Suprapubic skin (tissue), 4 donors: ENCODE measurements at regions not wholly inside any gene's neighbourhood (a gene's known extent, or its start where the extent isn't known, plus 50 kb on each side); places are given as distances from the start of the nearest gene placed in this dataset.

Experiments used
- EP300 ChIP-seq: sonication (generic); formaldehyde crosslinking; IDR thresholded peaks from one replicate; pipeline ENCODE4 v1.6.1; 2017; ENCODE audit warnings: antibody characterized with exemption
- POLR2AphosphoS5 ChIP-seq, 3 donors: sonication (generic); formaldehyde crosslinking; IDR thresholded peaks; one replicate each; pipeline ENCODE4 v1.6.1; 2017; ENCODE audit warnings: antibody characterized with exemption in 3 of 3
- TF ChIP-seq, protein P1 (sequence below), 2 donors: fragments of 200-600 bp in 1 of 2; fragments of 450-650 bp in 1 of 2; sonication (generic) in 1 of 2; IDR thresholded peaks; one replicate each; pipeline ENCODE4 v1.5.1; 2016 to 2019; ENCODE audit warnings: antibody characterized with exemption in 2 of 2, mild to moderate bottlenecking in 1 of 2, moderate library complexity in 1 of 2

DNA sequence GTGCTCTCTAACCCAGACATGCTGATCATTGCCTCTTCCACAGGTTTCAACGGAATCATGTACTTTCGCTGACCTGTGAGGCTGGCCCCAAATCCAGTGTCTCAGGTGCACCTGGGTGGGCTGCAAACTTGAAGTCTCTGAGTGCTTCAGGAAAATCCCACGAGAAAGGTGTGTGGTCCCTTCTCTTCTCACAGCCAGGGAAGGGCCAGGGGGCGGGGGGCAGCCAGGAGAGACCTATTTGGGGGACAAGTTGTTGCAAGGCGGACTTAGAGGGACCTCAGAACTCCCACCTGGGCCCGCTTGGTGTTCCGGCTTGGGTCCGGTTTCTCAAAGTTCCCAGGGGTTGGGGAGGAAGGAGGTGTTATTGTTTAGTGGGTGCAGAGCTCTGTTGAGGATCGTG is 80.0 kb downstream of the HMX1 start:
- TF ChIP-seq, protein P1, sequence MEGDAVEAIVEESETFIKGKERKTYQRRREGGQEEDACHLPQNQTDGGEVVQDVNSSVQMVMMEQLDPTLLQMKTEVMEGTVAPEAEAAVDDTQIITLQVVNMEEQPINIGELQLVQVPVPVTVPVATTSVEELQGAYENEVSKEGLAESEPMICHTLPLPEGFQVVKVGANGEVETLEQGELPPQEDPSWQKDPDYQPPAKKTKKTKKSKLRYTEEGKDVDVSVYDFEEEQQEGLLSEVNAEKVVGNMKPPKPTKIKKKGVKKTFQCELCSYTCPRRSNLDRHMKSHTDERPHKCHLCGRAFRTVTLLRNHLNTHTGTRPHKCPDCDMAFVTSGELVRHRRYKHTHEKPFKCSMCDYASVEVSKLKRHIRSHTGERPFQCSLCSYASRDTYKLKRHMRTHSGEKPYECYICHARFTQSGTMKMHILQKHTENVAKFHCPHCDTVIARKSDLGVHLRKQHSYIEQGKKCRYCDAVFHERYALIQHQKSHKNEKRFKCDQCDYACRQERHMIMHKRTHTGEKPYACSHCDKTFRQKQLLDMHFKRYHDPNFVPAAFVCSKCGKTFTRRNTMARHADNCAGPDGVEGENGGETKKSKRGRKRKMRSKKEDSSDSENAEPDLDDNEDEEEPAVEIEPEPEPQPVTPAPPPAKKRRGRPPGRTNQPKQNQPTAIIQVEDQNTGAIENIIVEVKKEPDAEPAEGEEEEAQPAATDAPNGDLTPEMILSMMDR (IDR thresholded peaks at IDR 0.05) = no peak
- TF ChIP-seq POLR2AphosphoS5 (IDR thresholded peaks at IDR 0.05) (no peak), EP300 (no peak)
